A673 (cell line): ENCODE measurements at regions not wholly inside any gene's neighbourhood (a gene's known extent, or its start where the extent isn't known, plus 50 kb on each side); places are given as distances from the start of the nearest gene placed in this dataset.

Source experiments
- BruUV-seq: library from RNA; stranded (reverse); fragments of 400-500 nt; replicated peaks from 2 replicates; lab custom pipeline; 2021; lab: Mats Ljungman, UMichigan
- CTCF ChIA-PET: fragments of 300-600 bp; sonication (Branson Sonifier 250); formaldehyde crosslinking; loops from one replicate; lab custom pipeline; 2022; ENCODE audit warnings: antibody characterized with exemption; lab: Charles Lee
- POLR2A ChIA-PET: fragments of 300-600 bp; sonication (Branson Sonifier 250); formaldehyde crosslinking; loops from one replicate; lab custom pipeline; 2022; ENCODE audit warnings: antibody characterized with exemption; ENCODE audit not compliant: low non-redundant PET; lab: Charles Lee
- DNase-seq: peaks from one replicate; pipeline ENCODE4 v3.0.0-alpha.2; 2015; ENCODE audit warnings: low spot score
- H3K27ac ChIP-seq: fragments of 200-600 bp; sonication (generic); 2 replicates; pipeline ENCODE4 v1.5.1; 2016; ENCODE audit warnings: mixed run types, low read depth, mild to moderate bottlenecking, mixed read lengths, antibody characterized with exemption, low read length; ENCODE audit not compliant: poor library complexity, severe bottlenecking
- H3K27me3 ChIP-seq: fragments of 200-600 bp; sonication (generic); replicated peaks from 2 replicates; pipeline ENCODE4 v1.6.1; 2017; ENCODE audit warnings: mixed run types, low read depth, mild to moderate bottlenecking, mixed read lengths, antibody characterized with exemption, low read length; ENCODE audit not compliant: insufficient read depth, poor library complexity
- H3K36me3 ChIP-seq: fragments of 200-600 bp; sonication (generic); 2 replicates; pipeline ENCODE4 v1.6.1; 2016; ENCODE audit warnings: mixed run types, mild to moderate bottlenecking, mixed read lengths, antibody characterized with exemption, low read length; ENCODE audit not compliant: insufficient read depth, poor library complexity, severe bottlenecking
- H3K4me1 ChIP-seq: fragments of 200-600 bp; sonication (generic); 2 replicates; pipeline ENCODE4 v1.6.1; 2017; ENCODE audit warnings: mixed run types, mild to moderate bottlenecking, mixed read lengths, antibody characterized with exemption, low read length; ENCODE audit not compliant: insufficient read depth, poor library complexity, severe bottlenecking
- H3K4me3 ChIP-seq: fragments of 200-600 bp; sonication (generic); 2 replicates; pipeline ENCODE4 v1.5.1; 2016; ENCODE audit warnings: low read depth, mixed run types, mild to moderate bottlenecking, mixed read lengths, low read length; ENCODE audit not compliant: poor library complexity, severe bottlenecking
- H3K9me3 ChIP-seq: fragments of 200-600 bp; sonication (generic); 2 replicates; pipeline ENCODE4 v1.6.1; 2016; ENCODE audit warnings: mixed run types, low read depth, mild to moderate bottlenecking, mixed read lengths, antibody characterized with exemption, low read length; ENCODE audit not compliant: poor library complexity, severe bottlenecking
- EZH2 ChIP-seq: fragments of 200-600 bp; sonication (generic); IDR thresholded peaks from 2 replicates; pipeline ENCODE4 v1.6.1; 2017; ENCODE audit warnings: borderline replicate concordance, low read depth, mild to moderate bottlenecking, mixed read lengths, antibody characterized with exemption, low read length; ENCODE audit not compliant: poor library complexity, severe bottlenecking
- intact Hi-C: fragments of 100-400 bp; cut with micrococcal nuclease; formaldehyde crosslinking; loops from one replicate; pipeline ENCODE4 v1.10.0; 2022; ENCODE audit not compliant: unreplicated experiment
- TF ChIP-seq, protein P1 (sequence below): fragments of 300-800, 200-600 bp; sonication (generic); conservative IDR thresholded peaks from 2 replicates; pipeline ENCODE4 v1.5.1; 2017; ENCODE audit warnings: low read depth, mild to moderate bottlenecking, antibody characterized with exemption, low read length, moderate library complexity, mixed read lengths

DNA sequence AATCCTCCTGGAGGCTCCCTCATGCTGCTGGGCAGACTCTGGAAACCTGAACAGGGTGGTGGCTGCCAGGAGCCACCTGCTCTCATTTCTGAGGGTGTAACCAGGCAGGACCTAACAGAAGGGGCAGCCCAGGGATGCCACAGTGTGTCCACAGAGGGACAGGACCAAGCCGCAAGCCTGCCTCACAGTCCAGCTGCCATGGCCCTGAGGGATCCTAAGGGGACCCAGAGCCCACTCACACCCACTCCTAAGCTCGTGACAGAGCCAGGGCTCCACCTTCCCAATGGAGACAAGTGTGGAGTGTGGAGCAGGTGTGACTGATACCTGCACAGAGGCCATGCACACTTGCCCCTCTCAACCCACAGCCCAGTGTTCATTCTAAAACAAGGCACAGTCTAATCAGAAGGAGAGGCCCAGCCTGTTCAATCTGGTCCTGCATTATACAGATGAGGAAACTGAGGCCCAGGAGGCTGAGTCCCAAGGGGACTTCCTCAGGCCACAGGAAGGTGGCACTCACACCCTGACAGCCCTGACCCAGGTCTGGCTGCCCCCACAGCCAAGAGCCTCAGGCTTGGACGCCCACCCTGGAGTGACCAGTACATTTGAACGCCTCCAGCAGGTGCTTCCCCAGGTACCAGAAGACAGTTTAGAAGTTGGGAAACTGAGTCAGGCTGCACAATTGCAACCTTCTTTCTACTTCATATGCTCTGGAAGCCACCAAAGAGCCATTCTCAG is 220.1 kb downstream of the TUBA3C start:
- Histone ChIP-seq H3K27me3 (no peaks in the 10 kb centered on the region), H3K36me3 (no peaks in the 10 kb centered on the region), H3K9me3 (peaks cover 15% of the 10 kb centered on the region), H3K4me3 (no peak overlapping the region), H3K27ac (no peak overlapping the region), H3K4me1 (no peaks in the 10 kb centered on the region)
- BruUV-seq: no TSS peak
- ChIA-PET POLR2A (no interaction called here), CTCF (no interaction called here)
- DNase-seq: no peak
- TF ChIP-seq, protein P1, sequence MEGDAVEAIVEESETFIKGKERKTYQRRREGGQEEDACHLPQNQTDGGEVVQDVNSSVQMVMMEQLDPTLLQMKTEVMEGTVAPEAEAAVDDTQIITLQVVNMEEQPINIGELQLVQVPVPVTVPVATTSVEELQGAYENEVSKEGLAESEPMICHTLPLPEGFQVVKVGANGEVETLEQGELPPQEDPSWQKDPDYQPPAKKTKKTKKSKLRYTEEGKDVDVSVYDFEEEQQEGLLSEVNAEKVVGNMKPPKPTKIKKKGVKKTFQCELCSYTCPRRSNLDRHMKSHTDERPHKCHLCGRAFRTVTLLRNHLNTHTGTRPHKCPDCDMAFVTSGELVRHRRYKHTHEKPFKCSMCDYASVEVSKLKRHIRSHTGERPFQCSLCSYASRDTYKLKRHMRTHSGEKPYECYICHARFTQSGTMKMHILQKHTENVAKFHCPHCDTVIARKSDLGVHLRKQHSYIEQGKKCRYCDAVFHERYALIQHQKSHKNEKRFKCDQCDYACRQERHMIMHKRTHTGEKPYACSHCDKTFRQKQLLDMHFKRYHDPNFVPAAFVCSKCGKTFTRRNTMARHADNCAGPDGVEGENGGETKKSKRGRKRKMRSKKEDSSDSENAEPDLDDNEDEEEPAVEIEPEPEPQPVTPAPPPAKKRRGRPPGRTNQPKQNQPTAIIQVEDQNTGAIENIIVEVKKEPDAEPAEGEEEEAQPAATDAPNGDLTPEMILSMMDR: no peak
- no peak for TF ChIP-seq EZH2
- intact Hi-C loops: no loop called here

DNA sequence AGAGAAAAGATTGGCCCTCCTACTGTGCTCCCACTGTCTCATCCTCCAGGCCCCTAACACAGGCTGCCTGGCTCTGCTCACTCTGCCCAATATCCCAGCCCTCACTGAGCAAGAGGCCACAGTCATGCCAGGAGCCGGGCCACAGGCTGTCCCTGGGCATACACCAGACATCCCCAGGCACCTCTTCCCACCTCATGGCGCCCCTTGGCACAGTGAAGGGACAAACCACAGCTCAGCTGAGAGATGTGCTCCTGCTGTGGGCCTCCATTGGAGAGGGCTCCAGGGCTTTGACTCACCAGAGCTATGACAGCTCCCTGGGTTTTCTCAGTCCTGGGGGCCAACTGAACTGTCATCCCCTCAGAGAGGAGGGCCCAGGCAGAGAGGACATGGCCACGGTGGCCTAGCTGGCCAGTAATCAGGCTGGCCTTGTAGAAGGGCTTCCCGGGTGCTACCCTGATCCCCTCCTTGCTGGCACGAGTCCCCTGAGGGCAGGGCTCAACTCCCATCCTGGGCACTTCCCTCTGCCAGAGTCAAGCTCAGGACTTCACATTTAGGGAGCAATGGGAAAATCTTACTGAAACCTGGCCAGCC is 220.9 kb downstream of the TUBA3C start:
- DNase-seq: no peak
- Histone ChIP-seq H3K4me3 (no peak overlapping the region), H3K27ac (no peak overlapping the region), H3K4me1 (no peaks in the 10 kb centered on the region), H3K36me3 (no peaks in the 10 kb centered on the region), H3K9me3 (peaks cover 15% of the 10 kb centered on the region), H3K27me3 (no peaks in the 10 kb centered on the region)
- no TSS peak for BruUV-seq
- TF ChIP-seq EZH2: no peak
- TF ChIP-seq, protein P1: no peak
- ChIA-PET CTCF (no interaction called here), POLR2A (no interaction called here)
- intact Hi-C loops: no loop called here

DNA sequence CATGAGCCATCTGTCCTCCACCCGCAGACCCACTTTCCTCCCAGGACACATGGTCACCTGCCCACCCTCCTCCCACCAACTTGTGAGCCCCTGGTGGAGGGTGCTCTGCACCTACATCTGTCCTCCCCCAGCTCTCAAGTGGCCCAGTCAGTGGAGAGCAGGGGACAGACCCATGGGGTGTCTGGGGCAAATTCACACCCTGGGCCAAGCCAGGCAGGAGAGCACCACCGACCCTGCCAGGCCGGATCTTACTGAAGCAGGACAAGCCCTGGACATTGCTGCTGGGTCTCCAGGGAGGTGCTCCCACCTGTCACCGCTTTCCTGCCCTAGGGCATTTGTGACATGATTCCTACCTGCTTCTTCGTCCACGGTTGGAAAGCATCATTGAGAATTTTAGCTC is 221.6 kb downstream of the TUBA3C start:
- ChIA-PET CTCF (no interaction called here), POLR2A (no interaction called here)
- Histone ChIP-seq H3K27ac (no peak overlapping the region), H3K36me3 (no peaks in the 10 kb centered on the region), H3K9me3 (peaks cover 15% of the 10 kb centered on the region), H3K4me3 (no peak overlapping the region), H3K27me3 (no peaks in the 10 kb centered on the region), H3K4me1 (no peaks in the 10 kb centered on the region)
- TF ChIP-seq, protein P1: no peak
- no peak for TF ChIP-seq EZH2
- intact Hi-C loops: no loop called here
- DNase-seq: no peak
- BruUV-seq: no TSS peak
